SK-N-DZ (cell line): ENCODE measurements at regions not wholly inside any gene's neighbourhood (a gene's known extent, or its start where the extent isn't known, plus 50 kb on each side); places are given as distances from the start of the nearest gene placed in this dataset.

Source experiments
- DNase-seq: peaks from one replicate; pipeline ENCODE4 v3.0.0-alpha.2; 2015; ENCODE audit warnings: low spot score

GRCh38 chr9:28808042-28808441, 1234.8 kb upstream of the C9orf72 start:
- DNase-seq: peak; percentile 78

GRCh38 chr9:28810388-28811075, 1237.3 kb upstream of the C9orf72 start:
- no peak for DNase-seq

- DNase-seq: no peak
Observed at GRCh38 chr9:28820741-28821140, 1247.5 kb upstream of the C9orf72 start.

- DNase-seq: no peak
Observed at GRCh38 chr9:28821240-28821639, 1248.0 kb upstream of the C9orf72 start.

GRCh38 chr9:28824432-28824963, 1251.2 kb upstream of the C9orf72 start:
- DNase-seq: no peak

- DNase-seq: no peak
Observed at GRCh38 chr9:28832168-28832770, 1259.0 kb upstream of the C9orf72 start.

GRCh38 chr9:28834156-28834555, 1260.9 kb upstream of the C9orf72 start:
- DNase-seq: no peak

GRCh38 chr9:28839778-28840430, 1266.6 kb upstream of the C9orf72 start:
- DNase-seq: no peak

GRCh38 chr9:28841775-28842174, 1268.5 kb upstream of the C9orf72 start:
- DNase-seq: no peak

GRCh38 chr9:28847331-28847730, 1274.0 kb upstream of the C9orf72 start:
- DNase-seq: no peak

- no peak for DNase-seq
Observed at GRCh38 chr9:28848671-28849070, 1275.4 kb upstream of the C9orf72 start.

- no peak for DNase-seq
Observed at GRCh38 chr9:28853477-28853876, 1280.2 kb upstream of the C9orf72 start.

GRCh38 chr9:28866951-28867350, 1293.7 kb upstream of the C9orf72 start:
- no peak for DNase-seq

GRCh38 chr9:28868228-28868990, 1295.1 kb upstream of the C9orf72 start:
- DNase-seq: no peak

GRCh38 chr9:28882529-28882928, 1309.2 kb upstream of the C9orf72 start:
- DNase-seq: no peak

GRCh38 chr9:28883234-28883633, 1310.0 kb upstream of the C9orf72 start:
- no peak for DNase-seq

GRCh38 chr9:28887188-28887884, 1314.1 kb upstream of the C9orf72 start:
- no peak for DNase-seq

GRCh38 chr9:28888806-28889205, 1315.5 kb upstream of the C9orf72 start:
- DNase-seq: no peak

- no peak for DNase-seq
Observed at GRCh38 chr9:28892538-28892937, 1319.3 kb upstream of the C9orf72 start.

- DNase-seq: no peak
Observed at GRCh38 chr9:28899267-28899666, 1326.0 kb upstream of the C9orf72 start.

- DNase-seq: no peak
Observed at GRCh38 chr9:28899926-28900325, 1326.6 kb upstream of the C9orf72 start.
